ENCODE measurements at regions not wholly inside any gene's neighbourhood (a gene's known extent, or its start where the extent isn't known, plus 50 kb on each side); places are given as distances from the start of the nearest gene placed in this dataset.

- FAIRE-seq (no peak), DNase-seq (ENCODE audit: insufficient read length, low spot score) (no peak)
- no peak for TF ChIP-seq CTCF (IDR thresholded peaks at IDR 0.05; ENCODE audit: insufficient read depth, missing control alignments)
Measured at GRCh38 chr2:192379736-192380135, 185.0 kb upstream of the TMEFF2 start.

GRCh38 chr2:192377173-192377572 lies 182.4 kb upstream of the TMEFF2 start:
- DNase-seq (ENCODE audit: insufficient read length, low spot score): no peak
- no peak for FAIRE-seq
- TF ChIP-seq CTCF (IDR thresholded peaks at IDR 0.05; ENCODE audit: insufficient read depth, missing control alignments): no peak

- FAIRE-seq: no peak
Measured at GRCh38 chr2:192373754-192374153, 179.0 kb upstream of the TMEFF2 start.

GRCh38 chr2:192373221-192373620 lies 178.5 kb upstream of the TMEFF2 start:
- DNase-seq (ENCODE audit: insufficient read length, low spot score) (no peak), FAIRE-seq (no peak)
- TF ChIP-seq CTCF (IDR thresholded peaks at IDR 0.05; ENCODE audit: insufficient read depth, missing control alignments): no peak

More at GRCh38 chr2:192373754-192374153, 179.0 kb upstream of the TMEFF2 start:
- TF ChIP-seq CTCF (IDR thresholded peaks at IDR 0.05; ENCODE audit: insufficient read depth, missing control alignments): no peak
- no peak for DNase-seq (ENCODE audit: insufficient read length, low spot score)

- FAIRE-seq (no peak), DNase-seq (ENCODE audit: insufficient read length, low spot score) (no peak)
- no peak for TF ChIP-seq CTCF (IDR thresholded peaks at IDR 0.05; ENCODE audit: insufficient read depth, missing control alignments)
Measured at GRCh38 chr2:192369969-192370368, 175.2 kb upstream of the TMEFF2 start.

GRCh38 chr2:192357217-192357616 lies 162.5 kb upstream of the TMEFF2 start:
- no peak for DNase-seq (ENCODE audit: insufficient read length, low spot score)
- TF ChIP-seq CTCF (IDR thresholded peaks at IDR 0.05; ENCODE audit: insufficient read depth, missing control alignments): no peak
- FAIRE-seq: no peak

GRCh38 chr2:192354512-192355244 lies 159.9 kb upstream of the TMEFF2 start:
- DNase-seq (ENCODE audit: insufficient read length, low spot score): no peak
- no peak for TF ChIP-seq CTCF (IDR thresholded peaks at IDR 0.05; ENCODE audit: insufficient read depth, missing control alignments)
- FAIRE-seq: no peak

Measured in D721Med (cell line).